Testis (tissue), 2 donors: ENCODE measurements at regions not wholly inside any gene's neighbourhood (a gene's known extent, or its start where the extent isn't known, plus 50 kb on each side); places are given as distances from the start of the nearest gene placed in this dataset.

Experiments
- POLR2A ChIP-seq: fragments of 450-650 bp; IDR thresholded peaks from one replicate; pipeline ENCODE4 v1.6.1; 2017; ENCODE audit warnings: antibody characterized with exemption, mild to moderate bottlenecking, moderate library complexity
- TF ChIP-seq, protein P1 (sequence below), 3 experiments: fragments of 450-650 bp in 2 of 3; fragments of 200-600 bp in 1 of 3; sonication (generic) in 1 of 3; IDR thresholded peaks; one replicate each; pipeline ENCODE4 v1.5.1; 2016 to 2019; ENCODE audit warnings: antibody characterized with exemption in 3 of 3, mild to moderate bottlenecking in 2 of 3, moderate library complexity in 1 of 3

DNA sequence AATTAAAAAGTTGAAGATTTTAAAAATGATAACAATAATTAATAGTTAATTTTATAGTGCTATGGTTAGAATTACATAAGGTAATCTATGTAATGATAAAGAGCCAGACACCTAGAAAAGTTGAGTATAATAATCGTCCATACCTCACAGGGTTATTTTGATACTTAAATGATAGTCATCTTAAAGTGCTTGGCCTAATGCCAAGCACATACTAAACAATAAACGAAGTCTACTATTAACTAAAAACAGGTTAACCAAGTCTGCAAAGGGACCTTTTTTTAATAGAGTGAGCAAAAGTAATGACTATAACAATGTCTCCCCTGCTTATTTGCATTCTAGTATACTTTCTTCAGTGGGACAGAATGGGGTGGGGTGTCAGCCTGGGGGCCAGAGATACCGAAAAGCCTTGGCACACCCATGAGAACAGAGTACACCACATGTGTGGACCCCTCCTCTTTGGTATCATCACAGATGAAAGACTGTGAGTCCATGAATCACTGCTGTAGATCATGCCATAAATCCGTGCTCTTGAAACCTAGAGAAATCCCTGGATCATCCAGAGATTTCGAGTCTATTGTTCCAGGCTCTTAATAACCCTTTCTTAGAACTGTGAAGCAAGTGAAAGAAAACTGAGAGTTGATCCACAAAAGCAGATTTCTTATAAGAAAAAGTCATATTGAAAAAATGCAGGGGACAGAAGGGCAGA lies 249.5 kb downstream of the PRELID2 start:
- TF ChIP-seq, protein P1, sequence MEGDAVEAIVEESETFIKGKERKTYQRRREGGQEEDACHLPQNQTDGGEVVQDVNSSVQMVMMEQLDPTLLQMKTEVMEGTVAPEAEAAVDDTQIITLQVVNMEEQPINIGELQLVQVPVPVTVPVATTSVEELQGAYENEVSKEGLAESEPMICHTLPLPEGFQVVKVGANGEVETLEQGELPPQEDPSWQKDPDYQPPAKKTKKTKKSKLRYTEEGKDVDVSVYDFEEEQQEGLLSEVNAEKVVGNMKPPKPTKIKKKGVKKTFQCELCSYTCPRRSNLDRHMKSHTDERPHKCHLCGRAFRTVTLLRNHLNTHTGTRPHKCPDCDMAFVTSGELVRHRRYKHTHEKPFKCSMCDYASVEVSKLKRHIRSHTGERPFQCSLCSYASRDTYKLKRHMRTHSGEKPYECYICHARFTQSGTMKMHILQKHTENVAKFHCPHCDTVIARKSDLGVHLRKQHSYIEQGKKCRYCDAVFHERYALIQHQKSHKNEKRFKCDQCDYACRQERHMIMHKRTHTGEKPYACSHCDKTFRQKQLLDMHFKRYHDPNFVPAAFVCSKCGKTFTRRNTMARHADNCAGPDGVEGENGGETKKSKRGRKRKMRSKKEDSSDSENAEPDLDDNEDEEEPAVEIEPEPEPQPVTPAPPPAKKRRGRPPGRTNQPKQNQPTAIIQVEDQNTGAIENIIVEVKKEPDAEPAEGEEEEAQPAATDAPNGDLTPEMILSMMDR (IDR thresholded peaks at IDR 0.05): no peak
- TF ChIP-seq POLR2A: no peak
